Liver (tissue), 8 donors: ENCODE measurements at regions not wholly inside any gene's neighbourhood (a gene's known extent, or its start where the extent isn't known, plus 50 kb on each side); places are given as distances from the start of the nearest gene placed in this dataset.

Source experiments
- DNase-seq: peaks from one replicate; pipeline ENCODE4 v3.0.0-alpha.2; 2017; ENCODE audit warnings: low spot score
- H3K27ac ChIP-seq, 2 donors: one replicate each; pipeline ENCODE4 v1.7.0; 2013; ENCODE audit warnings: inconsistent platforms in 2 of 2, low read length in 2 of 2, control low read depth in 1 of 2, low read depth in 1 of 2, mild to moderate bottlenecking in 1 of 2
- H3K27me3 ChIP-seq, 4 donors: one replicate each; pipeline versions ENCODE4 v1.6.1 to v1.7.0; 2013; ENCODE audit warnings: low read length in 3 of 4, inconsistent platforms in 1 of 4, mild to moderate bottlenecking in 1 of 4, moderate library complexity in 1 of 4; ENCODE audit not compliant: control insufficient read depth in 4 of 4, insufficient read depth in 4 of 4
- H3K36me3 ChIP-seq, 4 donors: one replicate each; pipeline versions ENCODE4 v1.6.1 to v1.7.0; 2013; ENCODE audit warnings: low read length in 3 of 4, mild to moderate bottlenecking in 3 of 4, low read depth in 1 of 4, moderate library complexity in 1 of 4; ENCODE audit not compliant: control insufficient read depth in 4 of 4, insufficient read depth in 3 of 4
- H3K4me1 ChIP-seq, 4 donors: one replicate each; pipeline versions ENCODE4 v1.6.1 to v1.7.0; 2013; ENCODE audit warnings: low read length in 3 of 4, mild to moderate bottlenecking in 3 of 4, moderate library complexity in 1 of 4; ENCODE audit not compliant: control insufficient read depth in 4 of 4, insufficient read depth in 4 of 4
- H3K4me3 ChIP-seq, 3 donors: one replicate each; pipeline versions ENCODE4 v1.6.1 to v1.7.0; 2013; ENCODE audit warnings: low read length in 3 of 3, control low read depth in 1 of 3, low read depth in 1 of 3, mild to moderate bottlenecking in 1 of 3
- H3K9ac ChIP-seq, 2 donors: one replicate each; pipeline ENCODE4 v1.7.0; 2013; ENCODE audit warnings: low read length in 2 of 2, mild to moderate bottlenecking in 2 of 2, moderate library complexity in 2 of 2, control low read depth in 1 of 2, low read depth in 1 of 2
- H3K9me3 ChIP-seq, 4 donors: one replicate each; pipeline versions ENCODE4 v1.6.1 to v1.7.0; 2013; ENCODE audit warnings: low read length in 3 of 4; ENCODE audit not compliant: control insufficient read depth in 4 of 4
- ATF3 ChIP-seq: IDR thresholded peaks from 2 replicates; pipeline ENCODE4 v1.6.1; 2016; ENCODE audit warnings: antibody characterized with exemption
- CTCF ChIP-seq: fragments of 150-350 bp; IDR thresholded peaks from 2 replicates; pipeline ENCODE4 v1.5.1; 2017; ENCODE audit warnings: improper control_type of control experiment, low read depth, low read length; ENCODE audit not compliant: missing input control
- EGR1 ChIP-seq, 2 donors: IDR thresholded peaks; 2 replicates each; pipeline ENCODE4 v1.6.1; 2016 to 2018; ENCODE audit warnings: antibody characterized with exemption in 2 of 2, low read depth in 2 of 2
- FOXA1 ChIP-seq: IDR thresholded peaks from 2 replicates; pipeline ENCODE4 v1.6.1; 2016; ENCODE audit warnings: antibody characterized with exemption
- FOXA2 ChIP-seq: IDR thresholded peaks from 2 replicates; pipeline ENCODE4 v1.6.1; 2016; ENCODE audit warnings: antibody characterized with exemption
- GABPA ChIP-seq, 2 donors: IDR thresholded peaks in 1 of 2; conservative IDR thresholded peaks in 1 of 2; 2 replicates each; pipeline ENCODE4 v1.6.1; 2016; ENCODE audit warnings: antibody characterized with exemption in 2 of 2, mild to moderate bottlenecking in 1 of 2, moderate library complexity in 1 of 2
- HNF4A ChIP-seq, 2 donors: conservative IDR thresholded peaks; 2 replicates each; pipeline ENCODE4 v1.6.1; 2016; ENCODE audit warnings: antibody characterized with exemption in 2 of 2, mild to moderate bottlenecking in 2 of 2
- HNF4G ChIP-seq: IDR thresholded peaks from 2 replicates; pipeline ENCODE4 v1.6.1; 2016; ENCODE audit warnings: antibody characterized with exemption
- JUND ChIP-seq, 2 donors: IDR thresholded peaks; 2 replicates each; pipeline ENCODE4 v1.6.1; 2016; ENCODE audit warnings: antibody characterized with exemption in 2 of 2
- MAX ChIP-seq: IDR thresholded peaks from 2 replicates; pipeline ENCODE4 v1.6.1; 2016; ENCODE audit warnings: antibody characterized with exemption
- NR2F2 ChIP-seq: IDR thresholded peaks from 2 replicates; pipeline ENCODE4 v1.6.1; 2016; ENCODE audit warnings: antibody characterized with exemption
- RAD21 ChIP-seq, 2 donors: IDR thresholded peaks; 2 replicates each; pipeline ENCODE4 v1.6.1; 2016; ENCODE audit warnings: antibody characterized with exemption in 2 of 2, mild to moderate bottlenecking in 2 of 2
- REST ChIP-seq: IDR thresholded peaks from 2 replicates; pipeline ENCODE4 v1.6.1; 2016; ENCODE audit warnings: antibody characterized with exemption, mild to moderate bottlenecking
- RXRA ChIP-seq, 2 donors: IDR thresholded peaks; 2 replicates each; pipeline ENCODE4 v1.6.1; 2017 to 2018; ENCODE audit warnings: antibody characterized with exemption in 2 of 2, mild to moderate bottlenecking in 1 of 2
- SP1 ChIP-seq: IDR thresholded peaks from 2 replicates; pipeline ENCODE4 v1.6.1; 2018; ENCODE audit warnings: antibody characterized with exemption, mild to moderate bottlenecking
- TAF1 ChIP-seq: conservative IDR thresholded peaks from 2 replicates; pipeline ENCODE4 v1.6.1; 2016; ENCODE audit warnings: antibody characterized with exemption, mild to moderate bottlenecking
- YY1 ChIP-seq: IDR thresholded peaks from 2 replicates; pipeline ENCODE4 v1.6.1; 2016; ENCODE audit warnings: antibody characterized with exemption, mild to moderate bottlenecking
- WGBS: extraction: QIAGEN DNeasy Blood & Tissue Kit; methylation state at CpG from one replicate; pipeline ENCODE4 v1.1.7; 2013; 5-methylcytosine and 5-hydroxymethylcytosine counted together
- TF ChIP-seq, protein P1 (sequence below): IDR thresholded peaks from 2 replicates; pipeline ENCODE4 v1.6.1; 2016; ENCODE audit warnings: antibody characterized with exemption
- donor health status: healthy.
- donor health status: healthy.
- donor health status: healthy.
- donor health status: healthy.
- donor health status: healthy.

- TF ChIP-seq CTCF = no peak
- TF ChIP-seq RXRA (IDR thresholded peaks at IDR 0.05) = no peak
- no peak for TF ChIP-seq ATF3
- no peak for TF ChIP-seq MAX
- TF ChIP-seq JUND (IDR thresholded peaks at IDR 0.05) = no peak
Measured at GRCh38 chr18:28855524-28855923, 678.6 kb upstream of the CDH2 start (continued).

GRCh38 chr18:28854964-28855363 lies 678.0 kb upstream of the CDH2 start:
- TF ChIP-seq HNF4G (no peak), JUND (IDR thresholded peaks at IDR 0.05) (no peak), YY1 (no peak), MAX (no peak), ATF3 (no peak), GABPA (IDR thresholded peaks at IDR 0.05 in 1 of 2, conservative IDR thresholded peaks at IDR 0.05 in 1 of 2) (no peak), SP1 (no peak), RXRA (IDR thresholded peaks at IDR 0.05) (no peak), FOXA2 (no peak), REST (no peak), NR2F2 (no peak), TAF1 (no peak), CTCF (no peak), FOXA1 (no peak), EGR1 (IDR thresholded peaks at IDR 0.05; ENCODE audit: low read depth in 2 of 2) (no peak), HNF4A (conservative IDR thresholded peaks at IDR 0.05) (no peak), RAD21 (IDR thresholded peaks at IDR 0.05) (no peak)
- TF ChIP-seq, protein P1, sequence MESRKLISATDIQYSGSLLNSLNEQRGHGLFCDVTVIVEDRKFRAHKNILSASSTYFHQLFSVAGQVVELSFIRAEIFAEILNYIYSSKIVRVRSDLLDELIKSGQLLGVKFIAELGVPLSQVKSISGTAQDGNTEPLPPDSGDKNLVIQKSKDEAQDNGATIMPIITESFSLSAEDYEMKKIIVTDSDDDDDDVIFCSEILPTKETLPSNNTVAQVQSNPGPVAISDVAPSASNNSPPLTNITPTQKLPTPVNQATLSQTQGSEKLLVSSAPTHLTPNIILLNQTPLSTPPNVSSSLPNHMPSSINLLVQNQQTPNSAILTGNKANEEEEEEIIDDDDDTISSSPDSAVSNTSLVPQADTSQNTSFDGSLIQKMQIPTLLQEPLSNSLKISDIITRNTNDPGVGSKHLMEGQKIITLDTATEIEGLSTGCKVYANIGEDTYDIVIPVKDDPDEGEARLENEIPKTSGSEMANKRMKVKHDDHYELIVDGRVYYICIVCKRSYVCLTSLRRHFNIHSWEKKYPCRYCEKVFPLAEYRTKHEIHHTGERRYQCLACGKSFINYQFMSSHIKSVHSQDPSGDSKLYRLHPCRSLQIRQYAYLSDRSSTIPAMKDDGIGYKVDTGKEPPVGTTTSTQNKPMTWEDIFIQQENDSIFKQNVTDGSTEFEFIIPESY = no peak
- Histone ChIP-seq H3K9me3 (no peaks in the 10 kb centered on the region), H3K27me3 (no peaks in the 10 kb centered on the region), H3K27ac (no peak overlapping the region), H3K9ac (no peak overlapping the region), H3K4me3 (no peak overlapping the region), H3K36me3 (no peaks in the 10 kb centered on the region), H3K4me1 (no peaks in the 10 kb centered on the region)
- no peak for DNase-seq
- 76% methylated on average over 1 of the region's 1 CpG for WGBS
